ENCODE measurements at regions not wholly inside any gene's neighbourhood (a gene's known extent, or its start where the extent isn't known, plus 50 kb on each side); places are given as distances from the start of the nearest gene placed in this dataset.

GRCh38 chr2:33933203-33933602, 334.1 kb upstream of the FAM98A start:
- TF ChIP-seq CTCF (IDR thresholded peaks at IDR 0.05; ENCODE audit: borderline replicate concordance), result no peak
- H3K4me1 ChIP-seq, result no peaks in the 10 kb centered on the region
- no peaks in the 10 kb centered on the region for H3K27me3 ChIP-seq (ENCODE audit: low read depth)
- no peaks in the 10 kb centered on the region for H3K9me3 ChIP-seq (replicated peaks)
- no peak overlapping the region for H3K4me3 ChIP-seq
- no peak overlapping the region for H3K27ac ChIP-seq (replicated peaks)
- H3K36me3 ChIP-seq, result no peaks in the 10 kb centered on the region
- DNase-seq, result no peak
- intact Hi-C loops (cut with micrococcal nuclease), result no loop called here

GRCh38 chr2:33931164-33931563, 332.1 kb upstream of the FAM98A start:
- H3K4me1 ChIP-seq, result no peaks in the 10 kb centered on the region
- H3K27ac ChIP-seq (replicated peaks), result no peak overlapping the region
- TF ChIP-seq CTCF (IDR thresholded peaks at IDR 0.05; ENCODE audit: borderline replicate concordance), result no peak
- H3K36me3 ChIP-seq, result no peaks in the 10 kb centered on the region
- H3K4me3 ChIP-seq, result no peak overlapping the region
- H3K27me3 ChIP-seq (ENCODE audit: low read depth), result no peaks in the 10 kb centered on the region
- intact Hi-C loops (cut with micrococcal nuclease), result no loop called here
- no peak for DNase-seq
- no peaks in the 10 kb centered on the region for H3K9me3 ChIP-seq (replicated peaks)

- H3K4me3 ChIP-seq, result no peak overlapping the region
- no peak for TF ChIP-seq CTCF (IDR thresholded peaks at IDR 0.05; ENCODE audit: borderline replicate concordance)
- H3K4me1 ChIP-seq, result no peaks in the 10 kb centered on the region
- DNase-seq, result no peak
- no peaks in the 10 kb centered on the region for H3K36me3 ChIP-seq
- no peaks in the 10 kb centered on the region for H3K27me3 ChIP-seq (ENCODE audit: low read depth)
- H3K9me3 ChIP-seq (replicated peaks), result no peaks in the 10 kb centered on the region
- no peak overlapping the region for H3K27ac ChIP-seq (replicated peaks)
- intact Hi-C loops (cut with micrococcal nuclease), result no loop called here
These were observed 330.4 kb upstream of the FAM98A start for GRCh38 chr2:33929467-33929866.

- intact Hi-C loops (cut with micrococcal nuclease), result no loop called here
- Histone ChIP-seq H3K9me3 (replicated peaks) (no peaks in the 10 kb centered on the region), H3K4me3 (no peak overlapping the region), H3K27me3 (ENCODE audit: low read depth) (no peaks in the 10 kb centered on the region), H3K27ac (replicated peaks) (no peak overlapping the region), H3K36me3 (no peaks in the 10 kb centered on the region), H3K4me1 (no peaks in the 10 kb centered on the region)
- TF ChIP-seq CTCF (IDR thresholded peaks at IDR 0.05; ENCODE audit: borderline replicate concordance), result no peak
- DNase-seq, result no peak
These were observed 328.7 kb upstream of the FAM98A start for GRCh38 chr2:33927756-33928155.

- Histone ChIP-seq H3K27ac (replicated peaks) (no peak overlapping the region), H3K4me3 (no peak overlapping the region), H3K36me3 (no peaks in the 10 kb centered on the region), H3K27me3 (ENCODE audit: low read depth) (no peaks in the 10 kb centered on the region), H3K4me1 (no peaks in the 10 kb centered on the region), H3K9me3 (replicated peaks) (no peaks in the 10 kb centered on the region)
- intact Hi-C loops (cut with micrococcal nuclease), result no loop called here
- DNase-seq, result no peak
- no peak for TF ChIP-seq CTCF (IDR thresholded peaks at IDR 0.05; ENCODE audit: borderline replicate concordance)
These were observed 326.2 kb upstream of the FAM98A start for GRCh38 chr2:33925311-33925710.

Measured in left ventricle myocardium inferior (tissue), 1 donor.